ENCODE measurements at regions not wholly inside any gene's neighbourhood (a gene's known extent, or its start where the extent isn't known, plus 50 kb on each side); places are given as distances from the start of the nearest gene placed in this dataset.

- Histone ChIP-seq H3K27me3 (ENCODE audit: insufficient read depth, low read length) (no peaks in the 10 kb centered on the region), H3K18ac (ENCODE audit: insufficient read length, low read depth, low read length) (no peak overlapping the region), H4K8ac (replicated peaks; ENCODE audit: insufficient read length, low read depth, low read length) (no peak overlapping the region), H2BK15ac (ENCODE audit: low read depth, low read length) (no peak overlapping the region), H3K56ac (ENCODE audit: insufficient read length, low read depth, low read length) (no peak overlapping the region), H3K23ac (ENCODE audit: insufficient read length, low read depth, low read length) (no peak overlapping the region), H4K91ac (ENCODE audit: insufficient read length, low read depth, low read length) (no peak overlapping the region), H4K5ac (ENCODE audit: insufficient read length, low read depth, low read length) (no peak overlapping the region), H4K20me1 (ENCODE audit: control insufficient read depth, insufficient read depth, insufficient read length) (no peaks in the 10 kb centered on the region), H3K14ac (ENCODE audit: insufficient read depth, low read length) (no peak overlapping the region), H3K79me1 (ENCODE audit: insufficient read depth, low read depth, low read length, poor library complexity, severe bottlenecking) (no peaks in the 10 kb centered on the region), H3K27ac (ENCODE audit: insufficient read length, low read depth, low read length) (no peak overlapping the region), H2BK5ac (ENCODE audit: insufficient read length, low read length) (no peak overlapping the region), H3K9ac (ENCODE audit: extremely low read depth, insufficient read length, low read length) (no peak overlapping the region), H2BK20ac (ENCODE audit: low read depth, low read length, poor library complexity, severe bottlenecking) (no peak overlapping the region), H3K79me2 (ENCODE audit: insufficient read depth, low read length) (no peaks in the 10 kb centered on the region), H2BK120ac (ENCODE audit: low read depth, low read length, poor library complexity, severe bottlenecking) (no peak overlapping the region), H3K9me3 (ENCODE audit: control insufficient read depth, low read depth, low read length) (no peaks in the 10 kb centered on the region), H3T11ph (ENCODE audit: low read length) (no peak overlapping the region), H2AK5ac (ENCODE audit: insufficient read length, low read length) (no peak overlapping the region), H2BK12ac (ENCODE audit: insufficient read length, low read depth, low read length) (no peak overlapping the region), H3K23me2 (ENCODE audit: insufficient read length, low read depth, low read length, poor library complexity, severe bottlenecking) (no peaks in the 10 kb centered on the region), H3K4me2 (ENCODE audit: insufficient read depth, insufficient read length, low read length) (no peak overlapping the region), H2AFZ (ENCODE audit: low read length) (no peak overlapping the region), H3K4me1 (ENCODE audit: insufficient read depth, low read length) (no peaks in the 10 kb centered on the region), H3K4ac (ENCODE audit: low read depth, low read length) (no peak overlapping the region)
- H3K9me3 Mint-ChIP-seq: no peaks in the 10 kb centered on the region
- H3K4me1 Mint-ChIP-seq: peaks cover 0 to 7% of the 10 kb centered on the region in 2 experiments; a peak in 1 of 4 replicates
- H3K27ac Mint-ChIP-seq: no peak overlapping the region; a peak in 1 of 7 replicates
- H3K4me3 Mint-ChIP-seq: no peak overlapping the region
- peaks cover under 1% of the 10 kb centered on the region; the same call in 1 of the 2 replicates for H3K27me3 Mint-ChIP-seq (ENCODE audit: low read depth)
- WGBS (ENCODE audit: extremely low coverage, insufficient read length, low lambda C conversion rate): no CpG with 5 or more reads among the region's 2 CpGs
- TF ChIP-seq, protein P1, sequence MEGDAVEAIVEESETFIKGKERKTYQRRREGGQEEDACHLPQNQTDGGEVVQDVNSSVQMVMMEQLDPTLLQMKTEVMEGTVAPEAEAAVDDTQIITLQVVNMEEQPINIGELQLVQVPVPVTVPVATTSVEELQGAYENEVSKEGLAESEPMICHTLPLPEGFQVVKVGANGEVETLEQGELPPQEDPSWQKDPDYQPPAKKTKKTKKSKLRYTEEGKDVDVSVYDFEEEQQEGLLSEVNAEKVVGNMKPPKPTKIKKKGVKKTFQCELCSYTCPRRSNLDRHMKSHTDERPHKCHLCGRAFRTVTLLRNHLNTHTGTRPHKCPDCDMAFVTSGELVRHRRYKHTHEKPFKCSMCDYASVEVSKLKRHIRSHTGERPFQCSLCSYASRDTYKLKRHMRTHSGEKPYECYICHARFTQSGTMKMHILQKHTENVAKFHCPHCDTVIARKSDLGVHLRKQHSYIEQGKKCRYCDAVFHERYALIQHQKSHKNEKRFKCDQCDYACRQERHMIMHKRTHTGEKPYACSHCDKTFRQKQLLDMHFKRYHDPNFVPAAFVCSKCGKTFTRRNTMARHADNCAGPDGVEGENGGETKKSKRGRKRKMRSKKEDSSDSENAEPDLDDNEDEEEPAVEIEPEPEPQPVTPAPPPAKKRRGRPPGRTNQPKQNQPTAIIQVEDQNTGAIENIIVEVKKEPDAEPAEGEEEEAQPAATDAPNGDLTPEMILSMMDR (conservative IDR thresholded peaks at IDR 0.05): no peak
- no peaks in the 10 kb centered on the region for H3K36me3 Mint-ChIP-seq (ENCODE audit: insufficient read depth in 1 of 3, low read depth in 3 of 3)
- DNase-seq: no peak
Observed at GRCh38 chr6:9612489-9612888, 802.4 kb downstream of the TFAP2A start.

Measured in H9 (cell line).